Endothelial cell of umbilical vein (primary cell): ENCODE measurements at regions not wholly inside any gene's neighbourhood (a gene's known extent, or its start where the extent isn't known, plus 50 kb on each side); places are given as distances from the start of the nearest gene placed in this dataset.

ENCODE experiments used
- BruUV-seq: library from RNA; stranded (reverse); fragments of 400-500 nt; replicated peaks from 2 replicates; lab custom pipeline; 2021; lab: Mats Ljungman, UMichigan
- CTCF ChIA-PET: fragments of 300-600, 350-600 bp; sonication (Branson Sonifier 250); formaldehyde crosslinking; loops from one replicate; lab custom pipeline; 2021; ENCODE audit warnings: antibody characterized with exemption, inconsistent platforms; lab: Charles Lee
- POLR2A ChIA-PET: fragments of 300-600, 350-600 bp; sonication (Branson Sonifier 250); formaldehyde crosslinking; loops from one replicate; lab custom pipeline; 2021; ENCODE audit warnings: antibody characterized with exemption, inconsistent platforms; lab: Charles Lee
- DNase-seq: peaks from one replicate; pipeline ENCODE4 v3.0.0-alpha.2; 2011; ENCODE audit warnings: low read depth, low spot score
- FAIRE-seq: peaks from 2 replicates; lab custom pipeline; 2011; peaks lifted over from hg19 to GRCh38; lab: Jason Lieb, UNC
- H2AFZ ChIP-seq: 2 replicates; pipeline ENCODE4 v1.6.0; 2012; ENCODE audit warnings: low read depth, low read length, control low read depth, inconsistent platforms
- H3K27ac ChIP-seq: 2 replicates; pipeline ENCODE4 v1.5.1; 2011; ENCODE audit warnings: low read depth, mild to moderate bottlenecking, control low read depth, low read length, moderate library complexity; ENCODE audit not compliant: insufficient read depth
- H3K27me3 ChIP-seq, 2 experiments: 2 replicates each; pipeline versions ENCODE4 v1.6.0 to v1.6.1; 2011; ENCODE audit warnings: low read length in 2 of 2, mixed read lengths in 1 of 2; ENCODE audit not compliant: control insufficient read depth in 2 of 2, insufficient read depth in 2 of 2
- H3K36me3 ChIP-seq, 2 experiments: 2 replicates in 1 of 2; 3 replicates in 1 of 2; pipeline ENCODE4 v1.5.1; 2011; ENCODE audit warnings: low read length in 2 of 2, mild to moderate bottlenecking in 1 of 2, moderate library complexity in 1 of 2; ENCODE audit not compliant: control insufficient read depth in 2 of 2, insufficient read depth in 2 of 2; ENCODE audit errors: extremely low read depth in 1 of 2
- H3K4me1 ChIP-seq: 3 replicates; pipeline ENCODE4 v1.5.1; 2011; ENCODE audit warnings: mild to moderate bottlenecking, low read length; ENCODE audit not compliant: control insufficient read depth, insufficient read depth; ENCODE audit errors: extremely low read depth
- H3K4me2 ChIP-seq: 2 replicates; pipeline ENCODE4 v1.6.1; 2011; ENCODE audit warnings: low read length, control low read depth, mixed read lengths; ENCODE audit not compliant: insufficient read depth
- H3K4me3 ChIP-seq, 3 experiments: fragments of 200-600 bp in 1 of 3; sonication (generic), shearing (Covaris generic) in 1 of 3; replicated peaks in 1 of 3; 2 replicates each; pipeline ENCODE4 v1.5.1; 2011 to 2016; ENCODE audit warnings: control low read depth in 3 of 3, low read length in 3 of 3, mild to moderate bottlenecking in 2 of 3, inconsistent platforms in 1 of 3, low read depth in 1 of 3, moderate library complexity in 1 of 3; ENCODE audit not compliant: insufficient read depth in 1 of 3
- H3K79me2 ChIP-seq: 2 replicates; pipeline ENCODE4 v1.6.0; 2012; ENCODE audit warnings: low read length, inconsistent platforms; ENCODE audit not compliant: control insufficient read depth, insufficient read depth
- H3K9ac ChIP-seq: replicated peaks from 2 replicates; pipeline ENCODE3; 2011; ENCODE audit warnings: low read length, control low read depth; ENCODE audit not compliant: insufficient read depth; ENCODE audit errors: extremely low read depth
- H3K9me1 ChIP-seq: replicated peaks from 3 replicates; pipeline ENCODE4 v1.6.0; 2011; ENCODE audit warnings: mild to moderate bottlenecking, low read length; ENCODE audit not compliant: control insufficient read depth, insufficient read depth; ENCODE audit errors: extremely low read depth
- H3K9me3 ChIP-seq: replicated peaks from 2 replicates; pipeline ENCODE4 v1.5.1; 2012; ENCODE audit warnings: low read length, inconsistent platforms; ENCODE audit not compliant: control insufficient read depth, insufficient read depth
- H4K20me1 ChIP-seq: replicated peaks from 2 replicates; pipeline ENCODE3; 2011; ENCODE audit warnings: mild to moderate bottlenecking, low read length; ENCODE audit not compliant: control insufficient read depth, insufficient read depth; ENCODE audit errors: extremely low read depth
- EZH2 ChIP-seq: IDR thresholded peaks from 2 replicates; pipeline ENCODE4 v1.6.1; 2012; ENCODE audit warnings: borderline replicate concordance, low read depth, mild to moderate bottlenecking, moderate library complexity, low read length, inconsistent platforms; ENCODE audit not compliant: severe bottlenecking
- FOS ChIP-seq: IDR thresholded peaks from 2 replicates; pipeline ENCODE4 v1.6.1; 2011; ENCODE audit warnings: mild to moderate bottlenecking, low read length, moderate library complexity, borderline replicate concordance; ENCODE audit not compliant: insufficient read depth
- GATA2 ChIP-seq: IDR thresholded peaks from 2 replicates; pipeline ENCODE4 v1.7.0; 2011; ENCODE audit warnings: low read depth, mild to moderate bottlenecking, moderate library complexity, mixed read lengths, low read length; ENCODE audit not compliant: insufficient read length, insufficient read depth
- JUN ChIP-seq: IDR thresholded peaks from 2 replicates; pipeline ENCODE4 v1.6.1; 2011; ENCODE audit warnings: borderline replicate concordance, low read depth; ENCODE audit not compliant: insufficient read length, insufficient read depth
- MYC ChIP-seq: IDR thresholded peaks from one replicate; pipeline ENCODE4 v1.6.1; 2011; ENCODE audit warnings: mild to moderate bottlenecking, low read depth, low read length
- POLR2A ChIP-seq: IDR thresholded peaks from 2 replicates; pipeline ENCODE4 v1.6.1; 2012; ENCODE audit warnings: low read depth, mild to moderate bottlenecking, control low read depth, low read length
- POLR2AphosphoS5 ChIP-seq: IDR thresholded peaks from 2 replicates; pipeline ENCODE4 v1.6.1; 2012; ENCODE audit warnings: low read depth, mild to moderate bottlenecking, control low read depth, low read length, moderate library complexity; ENCODE audit not compliant: insufficient read depth
- dilution Hi-C: fragments of 300-500 bp; cut with MboI; formaldehyde crosslinking; loops from one replicate; pipeline ENCODE4 v1.15.0; 2019; ENCODE audit warnings: low sequenced_read_pairs; ENCODE audit not compliant: extremely low pct_ligation_motif_present
- intact Hi-C: fragments of 100-400 bp; cut with micrococcal nuclease; formaldehyde crosslinking; loops from one replicate; pipeline ENCODE4 v1.10.0; 2022
- TF ChIP-seq, protein P1 (sequence below), 2 donors: IDR thresholded peaks; 1 replicate in 1 of 2; 2 replicates in 1 of 2; pipeline ENCODE4 v1.5.1; 2011; ENCODE audit warnings: low read length in 2 of 2, mild to moderate bottlenecking in 2 of 2, moderate library complexity in 2 of 2, control low read depth in 1 of 2, inconsistent platforms in 1 of 2, low read depth in 1 of 2; ENCODE audit not compliant: insufficient read depth in 1 of 2; ENCODE audit errors: extremely low read depth in 1 of 2
- TF ChIP-seq, protein P2 (sequence below): IDR thresholded peaks from 2 replicates; pipeline ENCODE4 v1.6.1; 2011; ENCODE audit not compliant: insufficient read depth, insufficient read length

DNA sequence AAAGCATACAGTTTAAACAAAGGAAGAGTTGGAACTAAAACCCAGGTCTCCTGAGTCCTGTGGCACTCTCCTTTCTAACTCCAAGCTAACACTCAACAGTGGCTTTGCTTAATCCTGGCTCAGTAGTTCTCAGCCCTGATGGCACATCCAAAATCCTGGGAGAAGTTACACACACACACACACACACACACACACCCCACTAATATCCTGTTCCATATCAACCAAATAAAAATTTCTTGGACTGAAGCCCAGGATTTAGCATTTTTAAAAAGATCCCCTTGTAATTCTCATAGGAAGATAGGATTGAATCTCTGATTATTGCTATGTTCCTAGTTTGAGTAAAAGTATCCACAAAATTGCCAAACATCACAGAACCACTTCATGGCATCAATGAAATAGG lies 136.1 kb upstream of the RIOK3 start:
- peak; percentile 42 for FAIRE-seq
- POLR2A ChIA-PET: no interaction called here

More for the DNA sequence above, 136.1 kb upstream of the RIOK3 start:
- DNase-seq: no peak
- H3K36me3 ChIP-seq: no peaks in the 10 kb centered on the region
- H3K4me2 ChIP-seq: no peak overlapping the region
- BruUV-seq: no TSS peak
- no peaks in the 10 kb centered on the region for H3K9me3 ChIP-seq
- H3K79me2 ChIP-seq: no peaks in the 10 kb centered on the region
- CTCF ChIA-PET: no interaction called here
- dilution Hi-C loops: no loop called here
- H3K4me1 ChIP-seq: peaks cover 11% of the 10 kb centered on the region
- no peak overlapping the region for H3K4me3 ChIP-seq
- H2AFZ ChIP-seq: no peak overlapping the region
- no peaks in the 10 kb centered on the region for H3K9me1 ChIP-seq
- no peak overlapping the region for H3K27ac ChIP-seq
- intact Hi-C loops: loop anchor here (10.0 kb wide), 1 partner anchor 182 kb away; the partner anchor contains the start of gene CABLES1
- no peak for TF ChIP-seq GATA2
- TF ChIP-seq JUN: no peak
- TF ChIP-seq, protein P1, sequence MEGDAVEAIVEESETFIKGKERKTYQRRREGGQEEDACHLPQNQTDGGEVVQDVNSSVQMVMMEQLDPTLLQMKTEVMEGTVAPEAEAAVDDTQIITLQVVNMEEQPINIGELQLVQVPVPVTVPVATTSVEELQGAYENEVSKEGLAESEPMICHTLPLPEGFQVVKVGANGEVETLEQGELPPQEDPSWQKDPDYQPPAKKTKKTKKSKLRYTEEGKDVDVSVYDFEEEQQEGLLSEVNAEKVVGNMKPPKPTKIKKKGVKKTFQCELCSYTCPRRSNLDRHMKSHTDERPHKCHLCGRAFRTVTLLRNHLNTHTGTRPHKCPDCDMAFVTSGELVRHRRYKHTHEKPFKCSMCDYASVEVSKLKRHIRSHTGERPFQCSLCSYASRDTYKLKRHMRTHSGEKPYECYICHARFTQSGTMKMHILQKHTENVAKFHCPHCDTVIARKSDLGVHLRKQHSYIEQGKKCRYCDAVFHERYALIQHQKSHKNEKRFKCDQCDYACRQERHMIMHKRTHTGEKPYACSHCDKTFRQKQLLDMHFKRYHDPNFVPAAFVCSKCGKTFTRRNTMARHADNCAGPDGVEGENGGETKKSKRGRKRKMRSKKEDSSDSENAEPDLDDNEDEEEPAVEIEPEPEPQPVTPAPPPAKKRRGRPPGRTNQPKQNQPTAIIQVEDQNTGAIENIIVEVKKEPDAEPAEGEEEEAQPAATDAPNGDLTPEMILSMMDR (IDR thresholded peaks at IDR 0.05; ENCODE audit: extremely low read depth in 1 of 2, insufficient read depth in 1 of 2, low read depth in 1 of 2, low read length in 2 of 2): no peak
- TF ChIP-seq, protein P2, sequence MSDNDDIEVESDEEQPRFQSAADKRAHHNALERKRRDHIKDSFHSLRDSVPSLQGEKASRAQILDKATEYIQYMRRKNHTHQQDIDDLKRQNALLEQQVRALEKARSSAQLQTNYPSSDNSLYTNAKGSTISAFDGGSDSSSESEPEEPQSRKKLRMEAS: no peak
- no peak for TF ChIP-seq POLR2A
- no peak for TF ChIP-seq FOS
- no peak for TF ChIP-seq EZH2
- TF ChIP-seq POLR2AphosphoS5: no peak
- no peak for TF ChIP-seq MYC
- no peaks in the 10 kb centered on the region for H3K27me3 ChIP-seq
- no peak overlapping the region for H3K9ac ChIP-seq
- no peaks in the 10 kb centered on the region for H4K20me1 ChIP-seq
